PC-3 (cell line): ENCODE measurements at regions not wholly inside any gene's neighbourhood (a gene's known extent, or its start where the extent isn't known, plus 50 kb on each side); places are given as distances from the start of the nearest gene placed in this dataset.
A peak's percentile ranks its signal among the peaks of the same experiment; 100 is the strongest.

Experiments
- ATAC-seq: fragments of 200-7000 bp; cut with Tn5 transposase; 2 replicates; pipeline ENCODE4 v1.9.1; 2020; ENCODE audit warnings: mild to moderate bottlenecking, moderate library complexity
- BruUV-seq: library from RNA; stranded (reverse); fragments of 400-500 nt; replicated peaks from 2 replicates; lab custom pipeline; 2021; lab: Mats Ljungman, UMichigan
- CTCF ChIA-PET: fragments of 300-600 bp; sonication (Branson Sonifier 250); formaldehyde crosslinking; loops from one replicate; lab custom pipeline; 2022; ENCODE audit warnings: antibody characterized with exemption; lab: Charles Lee
- POLR2A ChIA-PET: fragments of 300-600 bp; sonication (Branson Sonifier 250); formaldehyde crosslinking; loops from one replicate; lab custom pipeline; 2022; ENCODE audit warnings: antibody characterized with exemption; ENCODE audit not compliant: unreplicated experiment; lab: Charles Lee
- DNase-seq: peaks from one replicate; pipeline ENCODE4 v3.0.0-alpha.2; 2015
- H2AFZ ChIP-seq: fragments of 300-600 bp; sonication (generic); 2 replicates; pipeline ENCODE4 v1.6.0; 2016; ENCODE audit warnings: antibody characterized with exemption, low read length
- H3F3A ChIP-seq: fragments of 300-600 bp; sonication (generic); one replicate; pipeline ENCODE4 v1.6.0; 2017; ENCODE audit warnings: antibody characterized with exemption, low read length, control low read depth, mild to moderate bottlenecking; ENCODE audit not compliant: unreplicated experiment
- H3K27ac ChIP-seq: fragments of 300-600 bp; sonication (generic); 2 replicates; pipeline ENCODE4 v1.5.1; 2016; ENCODE audit warnings: mild to moderate bottlenecking, low read length
- H3K27me3 ChIP-seq: fragments of 300-600 bp; sonication (generic); 2 replicates; pipeline ENCODE4 v1.6.1; 2016; ENCODE audit warnings: low read length, mixed read lengths
- H3K36me3 ChIP-seq: fragments of 300-600 bp; sonication (generic); 2 replicates; pipeline ENCODE4 v1.6.1; 2016; ENCODE audit warnings: low read depth, mixed run types, low read length, mixed read lengths
- H3K4me1 ChIP-seq: fragments of 300-600 bp; sonication (generic); 2 replicates; pipeline ENCODE4 v1.5.1; 2016; ENCODE audit warnings: low read length; ENCODE audit not compliant: insufficient read depth
- H3K4me2 ChIP-seq: fragments of 300-600 bp; sonication (generic); 2 replicates; pipeline ENCODE4 v1.6.0; 2016; ENCODE audit warnings: low read length
- H3K4me3 ChIP-seq: fragments of 300-600 bp; sonication (generic); 2 replicates; pipeline ENCODE4 v1.5.1; 2016; ENCODE audit warnings: mild to moderate bottlenecking, low read length, mixed read lengths
- H3K79me2 ChIP-seq: fragments of 300-600 bp; sonication (generic); 2 replicates; pipeline ENCODE4 v1.6.1; 2017; ENCODE audit warnings: low read length, mixed read lengths
- H3K9ac ChIP-seq: fragments of 300-600 bp; sonication (generic); 2 replicates; pipeline ENCODE4 v1.6.0; 2016; ENCODE audit warnings: mild to moderate bottlenecking, low read length
- H3K9me2 ChIP-seq: fragments of 300-600 bp; sonication (generic); replicated peaks from 2 replicates; pipeline ENCODE4 v1.6.1; 2016; ENCODE audit warnings: mixed run types, low read length, mixed read lengths
- H3K9me3 ChIP-seq: fragments of 300-600 bp; sonication (generic); 2 replicates; pipeline ENCODE4 v1.6.1; 2016; ENCODE audit warnings: low read length, mixed read lengths
- H4K20me1 ChIP-seq: fragments of 300-600 bp; sonication (generic); 2 replicates; pipeline ENCODE4 v1.6.1; 2016; ENCODE audit warnings: low read length, mixed read lengths
- EZH2 ChIP-seq: fragments of 300-600 bp; sonication (generic); IDR thresholded peaks from one replicate; pipeline ENCODE4 v1.6.1; 2017; ENCODE audit warnings: antibody characterized with exemption, mild to moderate bottlenecking, low read length; ENCODE audit not compliant: unreplicated experiment
- EZH2phosphoT487 ChIP-seq: fragments of 300-600 bp; sonication (generic); IDR thresholded peaks from 2 replicates; pipeline ENCODE4 v1.6.1; 2018; ENCODE audit warnings: mild to moderate bottlenecking, antibody characterized with exemption, low read length, borderline replicate concordance
- intact Hi-C: fragments of 100-400 bp; cut with micrococcal nuclease; formaldehyde crosslinking; loops from 2 replicates; pipeline ENCODE4 v1.9.0; 2023
- TF ChIP-seq, protein P1 (sequence below): fragments of 300-600 bp; sonication (generic); conservative IDR thresholded peaks from 2 replicates; pipeline ENCODE4 v1.5.1; 2017; ENCODE audit warnings: antibody characterized with exemption, low read depth, mild to moderate bottlenecking, low read length

DNA sequence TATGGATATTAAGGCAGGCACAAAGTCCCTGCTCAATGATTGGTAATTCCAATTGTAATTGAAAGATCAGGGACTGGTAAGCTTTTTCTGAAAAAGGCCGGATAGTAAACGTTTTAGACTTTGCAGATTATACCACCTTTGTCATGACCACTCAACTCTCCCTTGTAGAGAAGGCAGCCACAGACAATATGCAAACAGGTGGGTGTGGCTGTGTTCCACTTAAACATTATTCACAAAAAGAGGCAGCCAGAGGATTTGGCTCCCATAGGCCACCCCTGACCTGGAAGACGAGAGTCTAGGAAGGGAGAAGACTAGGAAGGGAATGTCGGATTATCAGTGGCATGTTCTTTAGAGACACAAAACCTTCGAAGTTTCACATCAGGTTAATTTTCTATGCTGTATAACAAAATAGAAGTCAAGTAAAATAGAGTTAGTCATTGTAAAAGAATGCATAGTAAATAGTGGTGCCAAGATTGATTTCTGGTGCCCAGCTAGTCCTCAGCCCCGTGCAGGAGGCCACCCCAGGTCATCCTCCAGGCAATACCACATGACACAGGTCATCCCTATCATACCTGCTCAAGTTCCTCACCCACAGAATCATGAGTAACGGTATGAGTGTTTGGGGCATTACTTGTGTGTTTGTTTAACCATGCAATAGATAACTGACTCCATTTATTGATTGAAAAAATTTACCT is 193.8 kb downstream of the PLPP4 start:
- H2AFZ ChIP-seq: no peak overlapping the region

DNA sequence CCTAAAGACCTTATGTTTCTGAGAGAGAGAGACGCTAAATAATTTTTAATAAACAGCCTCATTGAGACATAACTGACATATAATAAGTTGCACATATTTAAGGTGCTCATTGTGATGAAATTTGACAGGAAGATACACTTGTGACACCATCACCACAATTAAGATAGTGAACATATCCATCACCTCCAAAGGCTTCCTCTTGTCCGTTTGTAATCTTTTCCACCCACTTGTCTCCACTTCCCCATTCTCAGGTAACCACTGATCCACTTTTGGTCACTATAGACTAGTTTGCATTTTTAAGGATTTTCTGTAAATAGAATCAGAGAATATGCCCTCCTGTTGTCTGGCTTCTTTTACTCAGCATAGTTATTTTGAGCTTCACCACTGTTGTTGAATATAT is 195.1 kb upstream of the WDR11 start:
- intact Hi-C loops: no loop called here
- H3K9me2 ChIP-seq: no peaks in the 10 kb centered on the region
- no peak overlapping the region for H2AFZ ChIP-seq
- no peak for ATAC-seq
- H3K4me2 ChIP-seq: no peak overlapping the region
- H4K20me1 ChIP-seq: no peaks in the 10 kb centered on the region
- no peaks in the 10 kb centered on the region for H3K9me3 ChIP-seq
- H3K27ac ChIP-seq: no peak overlapping the region
- BruUV-seq: no TSS peak
- ChIA-PET CTCF (no interaction called here), POLR2A (no interaction called here)
- H3K4me1 ChIP-seq: peaks cover 8% of the 10 kb centered on the region
- no peak for TF ChIP-seq EZH2
- H3K27me3 ChIP-seq: no peaks in the 10 kb centered on the region
- no peak overlapping the region for H3K9ac ChIP-seq
- no peak overlapping the region for H3K4me3 ChIP-seq
- H3K79me2 ChIP-seq: no peaks in the 10 kb centered on the region
- no peak for DNase-seq
- H3K36me3 ChIP-seq: no peaks in the 10 kb centered on the region
- no peaks in the 10 kb centered on the region for H3F3A ChIP-seq

More for the DNA sequence above, 193.8 kb downstream of the PLPP4 start:
- H3K36me3 ChIP-seq: no peaks in the 10 kb centered on the region
- TF ChIP-seq EZH2phosphoT487: no peak
- TF ChIP-seq EZH2: no peak
- TF ChIP-seq, protein P1, sequence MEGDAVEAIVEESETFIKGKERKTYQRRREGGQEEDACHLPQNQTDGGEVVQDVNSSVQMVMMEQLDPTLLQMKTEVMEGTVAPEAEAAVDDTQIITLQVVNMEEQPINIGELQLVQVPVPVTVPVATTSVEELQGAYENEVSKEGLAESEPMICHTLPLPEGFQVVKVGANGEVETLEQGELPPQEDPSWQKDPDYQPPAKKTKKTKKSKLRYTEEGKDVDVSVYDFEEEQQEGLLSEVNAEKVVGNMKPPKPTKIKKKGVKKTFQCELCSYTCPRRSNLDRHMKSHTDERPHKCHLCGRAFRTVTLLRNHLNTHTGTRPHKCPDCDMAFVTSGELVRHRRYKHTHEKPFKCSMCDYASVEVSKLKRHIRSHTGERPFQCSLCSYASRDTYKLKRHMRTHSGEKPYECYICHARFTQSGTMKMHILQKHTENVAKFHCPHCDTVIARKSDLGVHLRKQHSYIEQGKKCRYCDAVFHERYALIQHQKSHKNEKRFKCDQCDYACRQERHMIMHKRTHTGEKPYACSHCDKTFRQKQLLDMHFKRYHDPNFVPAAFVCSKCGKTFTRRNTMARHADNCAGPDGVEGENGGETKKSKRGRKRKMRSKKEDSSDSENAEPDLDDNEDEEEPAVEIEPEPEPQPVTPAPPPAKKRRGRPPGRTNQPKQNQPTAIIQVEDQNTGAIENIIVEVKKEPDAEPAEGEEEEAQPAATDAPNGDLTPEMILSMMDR: no peak
- H3K4me3 ChIP-seq: no peak overlapping the region
- ATAC-seq (peak; percentile 92), DNase-seq (peak; percentile 69)
- CTCF ChIA-PET: no interaction called here
- H3K27me3 ChIP-seq: no peaks in the 10 kb centered on the region
- POLR2A ChIA-PET: no interaction called here
- no peaks in the 10 kb centered on the region for H3K79me2 ChIP-seq
- H3K27ac ChIP-seq: no peak overlapping the region
- no peaks in the 10 kb centered on the region for H3K9me3 ChIP-seq
- H3K4me1 ChIP-seq: peaks cover 14% of the 10 kb centered on the region
- H3F3A ChIP-seq: no peaks in the 10 kb centered on the region
- no peaks in the 10 kb centered on the region for H3K9me2 ChIP-seq
- H3K4me2 ChIP-seq: peak overlapping the region; percentile 38; the same call in 1 of the 2 replicates
- H3K9ac ChIP-seq: no peak overlapping the region
- BruUV-seq: no TSS peak
- no peaks in the 10 kb centered on the region for H4K20me1 ChIP-seq
- intact Hi-C loops: no loop called here

DNA sequence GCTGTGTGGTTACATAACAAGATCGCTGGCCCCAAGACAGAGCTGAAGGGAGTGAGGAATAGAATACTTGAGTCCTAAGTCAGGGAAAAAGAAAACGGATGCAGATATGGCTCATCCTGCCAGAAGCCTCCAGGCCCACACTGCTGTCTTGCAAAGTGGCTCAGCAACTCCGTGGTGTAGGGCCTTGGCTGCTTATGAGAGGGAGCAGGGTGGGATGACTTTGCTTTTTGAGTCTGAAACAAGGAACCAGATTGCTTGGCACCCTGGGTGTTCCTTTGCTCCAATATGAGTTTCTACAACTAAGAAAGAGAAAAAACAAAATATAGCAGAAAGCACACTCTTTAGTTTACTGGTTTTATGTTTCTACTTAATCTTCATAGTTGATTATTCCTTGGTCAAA is 193.8 kb upstream of the WDR11 start:
- no peak overlapping the region for H2AFZ ChIP-seq
- H3F3A ChIP-seq: no peaks in the 10 kb centered on the region
- H3K4me2 ChIP-seq: no peak overlapping the region
- H3K27ac ChIP-seq: no peak overlapping the region
- no peaks in the 10 kb centered on the region for H3K9me2 ChIP-seq
- intact Hi-C loops: no loop called here
- H3K4me3 ChIP-seq: no peak overlapping the region
- H4K20me1 ChIP-seq: no peaks in the 10 kb centered on the region
- H3K9ac ChIP-seq: no peak overlapping the region
- TF ChIP-seq, protein P1: no peak
- no peak for TF ChIP-seq EZH2
- TF ChIP-seq EZH2phosphoT487: no peak
- no peaks in the 10 kb centered on the region for H3K27me3 ChIP-seq
- CTCF ChIA-PET: no interaction called here
- ATAC-seq (no peak), DNase-seq (no peak)
- H3K79me2 ChIP-seq: no peaks in the 10 kb centered on the region
- H3K4me1 ChIP-seq: no peaks in the 10 kb centered on the region
- BruUV-seq: no TSS peak
- no peaks in the 10 kb centered on the region for H3K9me3 ChIP-seq
- POLR2A ChIA-PET: no interaction called here
- H3K36me3 ChIP-seq: no peaks in the 10 kb centered on the region
